Glomerular visceral epithelial cell (primary cell): ENCODE measurements at regions not wholly inside any gene's neighbourhood (a gene's known extent, or its start where the extent isn't known, plus 50 kb on each side); places are given as distances from the start of the nearest gene placed in this dataset.

Experiments
- DNase-seq: peaks from one replicate; pipeline ENCODE4 v3.0.0-alpha.2; 2016; ENCODE audit errors: extremely low spot score

- no peak for DNase-seq
Measured at GRCh38 chr5:133854554-133854953, 113.9 kb downstream of the C5orf15 start.

DNA sequence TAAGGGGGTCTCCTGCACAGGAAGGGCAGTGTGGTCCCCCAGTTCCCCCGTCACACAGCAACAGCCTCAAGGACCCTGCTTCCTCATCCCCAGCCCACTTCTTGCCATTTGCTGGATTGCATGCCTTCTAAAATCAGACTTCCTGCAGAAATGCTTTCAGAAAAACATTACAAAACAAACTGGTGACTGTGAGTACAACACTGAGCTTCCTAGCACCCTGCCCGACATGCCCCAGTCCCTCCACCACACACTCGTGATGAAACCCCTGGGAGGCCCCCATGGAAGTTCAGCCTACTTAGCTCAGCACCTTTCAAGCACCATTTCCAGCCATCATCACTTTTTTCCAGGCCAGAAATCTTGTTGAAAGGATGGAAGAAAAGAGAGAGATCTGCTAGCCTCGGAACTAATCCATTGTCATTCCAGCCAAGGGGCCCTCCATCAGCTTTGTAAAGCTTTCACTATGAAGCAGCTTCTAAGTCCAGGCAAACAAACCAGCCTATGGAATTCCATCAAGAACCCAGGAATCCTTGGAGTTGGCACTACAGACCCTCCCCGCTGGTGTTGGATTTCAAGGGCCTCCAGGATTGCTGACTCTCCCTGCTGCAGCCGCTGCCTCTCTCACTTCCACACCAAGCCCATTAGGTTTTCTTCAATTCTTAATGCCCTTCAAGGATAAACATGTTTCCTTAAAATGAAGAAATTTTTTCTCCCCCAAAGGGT lies 114.6 kb downstream of the C5orf15 start:
- no peak for DNase-seq

DNA sequence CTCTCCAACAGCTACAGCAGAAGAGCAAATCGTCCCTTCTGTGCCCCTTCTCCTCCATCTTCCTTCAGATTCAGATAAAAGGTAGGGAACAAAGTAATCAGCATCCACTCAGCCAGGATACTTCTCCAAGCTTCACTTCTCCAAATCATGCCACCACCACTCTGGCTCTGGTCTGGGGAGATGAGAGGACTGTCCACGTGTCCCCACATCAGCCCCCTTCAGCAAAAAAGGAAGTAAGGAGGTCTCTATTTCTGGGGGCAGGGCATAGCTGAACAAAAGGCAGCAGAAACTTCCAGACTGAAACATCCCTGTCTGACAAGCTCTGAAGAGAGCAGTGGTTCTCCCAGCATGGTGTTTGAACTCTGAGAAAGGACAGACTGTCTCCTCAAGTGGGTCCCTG lies 116.9 kb downstream of the C5orf15 start:
- DNase-seq: no peak

- no peak for DNase-seq
Measured at GRCh38 chr5:133850811-133851210, 117.6 kb downstream of the C5orf15 start.

DNA sequence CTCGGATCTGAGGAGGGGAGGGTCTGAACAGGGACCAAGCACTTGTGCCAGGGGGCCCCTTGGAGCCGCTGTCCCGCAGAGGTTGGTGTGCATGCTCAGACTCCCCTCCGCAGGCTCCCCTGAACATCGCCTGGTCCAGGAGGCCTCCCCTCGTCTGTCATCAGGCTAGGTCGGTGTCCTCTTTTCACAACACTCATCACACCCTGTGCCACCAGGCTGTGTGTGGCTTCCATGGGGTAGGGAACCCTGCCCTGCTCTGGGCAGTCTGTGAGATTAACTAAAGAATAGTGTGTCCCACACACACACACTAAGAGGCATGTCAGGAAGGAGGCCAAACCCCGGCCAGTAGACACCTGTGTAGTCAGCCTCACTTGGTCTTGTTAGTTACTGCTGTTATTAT lies 119.3 kb downstream of the C5orf15 start:
- no peak for DNase-seq

DNA sequence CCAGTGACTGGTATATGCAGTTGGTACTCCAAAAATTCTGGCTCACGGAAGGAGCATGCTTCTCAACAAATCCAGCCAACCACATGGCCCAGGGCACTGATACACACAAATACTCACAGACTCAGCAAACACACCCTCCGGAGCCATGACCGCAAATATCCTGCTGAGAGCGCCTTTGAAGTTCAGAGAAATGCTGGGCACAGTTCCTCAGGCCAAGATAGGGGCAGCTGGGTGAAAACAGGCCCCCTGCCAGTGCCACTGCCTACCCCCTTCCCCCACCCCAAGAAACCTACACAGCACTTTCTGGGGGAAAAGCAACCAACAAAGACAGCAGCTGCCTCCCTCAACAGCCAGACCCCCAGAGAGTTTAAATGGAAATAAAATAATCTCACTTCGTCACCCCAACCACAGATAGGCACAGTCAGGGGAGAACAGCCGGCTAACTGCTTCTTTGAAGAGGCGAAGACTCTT lies 120.0 kb downstream of the C5orf15 start:
- DNase-seq: no peak

DNA sequence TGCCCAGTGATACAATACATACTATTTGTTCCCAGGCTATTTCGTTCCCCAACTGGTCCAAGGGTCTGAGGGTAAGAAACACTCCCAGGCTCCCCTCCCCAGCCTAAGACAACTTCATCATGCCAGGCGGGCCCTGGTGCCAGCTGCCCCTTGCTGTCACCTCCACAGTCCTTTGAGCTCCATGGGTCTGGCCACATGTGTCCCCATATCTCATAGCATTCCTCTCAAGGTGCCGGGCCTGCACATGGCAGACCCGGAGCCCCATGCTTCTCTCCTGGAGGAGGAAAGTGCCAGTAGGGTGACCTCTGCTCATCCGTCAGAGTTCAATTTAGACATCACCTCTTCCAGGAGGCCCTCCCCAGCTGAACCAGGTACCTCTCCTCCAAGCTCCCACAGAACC lies 120.5 kb downstream of the C5orf15 start:
- DNase-seq: no peak

DNA sequence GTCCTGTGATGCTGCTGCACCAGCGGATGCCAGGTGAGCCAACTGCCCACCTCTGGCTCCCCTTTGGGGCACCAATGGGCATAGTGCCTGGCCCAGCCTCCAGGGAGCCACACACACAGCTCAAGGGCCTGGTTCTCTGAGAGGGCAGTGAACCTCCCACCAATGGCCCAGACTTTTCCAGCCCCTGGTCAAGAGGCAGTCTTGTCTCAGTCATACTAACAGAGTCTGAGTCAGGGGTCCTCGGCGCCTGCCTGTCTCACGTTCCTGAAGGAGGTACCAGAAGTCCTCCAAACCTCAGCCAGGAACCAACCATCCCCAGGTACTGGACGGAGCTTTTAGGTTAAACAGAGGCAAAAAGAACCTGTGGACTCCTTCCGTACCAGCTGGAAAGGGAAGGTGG lies 121.1 kb downstream of the C5orf15 start:
- no peak for DNase-seq

GRCh38 chr5:133846478-133847226 lies 121.8 kb downstream of the C5orf15 start:
- no peak for DNase-seq

DNA sequence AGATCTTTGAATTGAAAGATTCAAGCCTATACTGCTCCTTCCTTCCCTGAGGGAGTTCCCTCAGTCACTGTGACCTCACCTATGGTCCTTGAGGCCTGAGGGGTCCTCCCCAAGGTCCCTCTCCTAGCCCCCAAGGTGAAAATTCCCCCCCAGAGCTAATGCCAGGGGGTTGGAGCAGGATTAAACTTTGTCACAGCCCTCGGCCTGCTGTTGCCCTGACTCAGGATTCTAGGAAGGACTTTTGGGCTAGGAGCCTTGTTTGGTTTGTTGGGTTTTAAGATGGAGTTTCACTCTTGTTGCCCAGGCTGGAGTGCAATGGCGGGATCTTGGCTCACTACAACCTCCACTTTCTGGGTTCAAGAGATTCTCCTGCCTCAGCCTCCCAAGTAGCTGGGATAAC lies 123.2 kb downstream of the C5orf15 start:
- DNase-seq: no peak

DNA sequence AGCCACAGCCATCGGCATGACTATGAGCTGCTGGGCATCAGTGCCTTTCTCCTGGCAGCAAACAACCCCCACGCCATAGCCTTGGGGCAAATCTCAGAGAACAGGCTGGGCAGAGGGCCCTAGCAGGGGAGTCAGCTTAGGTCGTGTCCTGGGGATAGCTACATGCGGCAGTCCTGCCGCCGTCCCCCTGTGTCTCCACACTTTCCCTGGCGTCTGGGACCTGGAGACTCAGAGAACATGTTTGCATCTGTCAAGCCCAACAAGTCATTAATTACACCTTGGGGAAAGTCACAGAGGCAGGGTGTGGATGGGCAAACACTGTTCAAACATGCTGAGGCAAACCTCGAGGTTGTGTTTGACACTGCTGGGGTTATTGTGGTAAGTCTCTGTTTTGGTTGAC lies 123.6 kb downstream of the C5orf15 start:
- no peak for DNase-seq

DNA sequence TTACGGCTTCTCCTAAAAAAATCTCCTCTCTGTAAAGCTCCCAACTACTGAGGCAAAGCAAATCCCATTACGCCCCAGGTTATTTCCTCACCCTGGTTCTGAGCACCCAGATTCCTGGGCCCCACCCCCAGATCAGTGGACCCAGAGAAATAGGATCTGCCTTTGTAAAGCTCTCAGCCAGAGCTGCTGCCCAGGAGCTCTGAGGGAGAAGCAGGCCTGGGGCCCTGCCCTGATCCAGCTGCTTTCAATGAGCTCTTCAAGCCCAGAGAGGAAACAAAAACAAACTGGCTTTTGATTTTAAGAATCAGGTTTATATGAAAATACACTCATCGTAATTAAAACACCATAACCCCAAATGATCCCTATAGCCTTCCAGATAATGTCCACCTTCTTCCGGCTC lies 124.5 kb downstream of the C5orf15 start:
- DNase-seq: no peak

- DNase-seq: peak; percentile 17
Measured at GRCh38 chr5:133842846-133843611, 125.4 kb downstream of the C5orf15 start.

- DNase-seq: no peak
Measured at GRCh38 chr5:133841831-133842750, 126.3 kb downstream of the C5orf15 start.

- no peak for DNase-seq
Measured at GRCh38 chr5:133840168-133840567, 128.3 kb downstream of the C5orf15 start.

DNA sequence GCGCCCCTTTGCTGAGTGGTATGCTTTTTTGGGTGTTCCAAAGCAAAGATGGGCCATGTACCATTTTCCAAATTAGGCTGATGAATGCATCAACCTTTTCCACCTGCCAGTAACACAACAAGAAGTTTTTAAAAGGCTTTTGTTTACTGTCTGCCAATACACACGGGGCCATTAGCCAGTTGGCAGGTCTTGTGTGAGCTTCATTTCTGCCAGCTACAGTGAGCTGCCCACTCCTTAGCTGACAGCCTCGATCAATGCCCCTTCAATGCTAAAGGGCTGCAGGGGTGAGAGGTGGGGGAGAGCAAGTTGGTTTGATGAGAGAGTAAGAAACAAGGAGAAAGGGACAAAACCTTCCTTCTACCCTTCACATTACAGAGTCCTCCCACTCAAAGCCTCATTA lies 128.7 kb downstream of the C5orf15 start:
- DNase-seq: no peak

GRCh38 chr5:133839090-133839489 lies 129.3 kb downstream of the C5orf15 start:
- DNase-seq: no peak

DNA sequence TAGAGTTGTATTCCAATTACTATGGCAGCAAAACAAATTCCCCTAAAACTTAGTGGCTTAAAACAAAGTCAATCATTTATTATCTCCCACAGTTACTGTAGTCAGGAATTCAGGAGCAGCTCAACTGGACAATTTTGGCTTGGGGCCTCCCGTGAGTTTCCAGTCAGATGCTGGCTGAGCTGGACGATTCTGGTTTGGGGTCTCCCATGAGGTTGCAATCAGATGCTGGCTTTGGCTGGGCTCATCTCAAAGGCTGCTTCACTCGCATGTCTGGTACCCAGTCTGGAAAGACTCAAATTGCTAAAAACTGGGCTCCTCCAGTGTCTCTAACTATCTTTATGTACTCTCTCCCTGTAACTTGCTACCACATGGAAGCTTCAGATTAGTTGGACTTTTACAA lies 130.1 kb downstream of the C5orf15 start:
- no peak for DNase-seq

GRCh38 chr5:133831491-133832224 lies 136.8 kb downstream of the C5orf15 start:
- DNase-seq: no peak

- no peak for DNase-seq
Measured at GRCh38 chr5:133830911-133831310, 137.5 kb downstream of the C5orf15 start.

- no peak for DNase-seq
Measured at GRCh38 chr5:133830281-133830680, 138.1 kb downstream of the C5orf15 start.
